Loucy (cell line): ENCODE measurements at regions not wholly inside any gene's neighbourhood (a gene's known extent, or its start where the extent isn't known, plus 50 kb on each side); places are given as distances from the start of the nearest gene placed in this dataset.

Source experiments
- H2AFZ ChIP-seq: fragments of 200-600 bp; sonication (generic); 2 replicates; pipeline ENCODE4 v1.6.0; 2016; ENCODE audit warnings: antibody characterized with exemption, mild to moderate bottlenecking, low read length, moderate library complexity
- H3F3A ChIP-seq: fragments of 200-600 bp; 2 replicates; pipeline ENCODE4 v1.6.0; 2016; ENCODE audit warnings: antibody characterized with exemption, low read depth, mild to moderate bottlenecking
- H3K27me3 ChIP-seq: fragments of 200-600 bp; sonication (generic); 2 replicates; pipeline ENCODE4 v1.6.1; 2014; ENCODE audit warnings: low read length, mild to moderate bottlenecking; ENCODE audit not compliant: insufficient read depth, poor library complexity, severe bottlenecking
- H3K36me3 ChIP-seq: fragments of 200-600 bp; sonication (generic); 2 replicates; pipeline ENCODE4 v1.6.1; 2016; ENCODE audit warnings: low read length; ENCODE audit not compliant: insufficient read depth
- H3K4me1 ChIP-seq: fragments of 200-600 bp; sonication (generic); 2 replicates; pipeline ENCODE4 v1.5.1; 2014; ENCODE audit warnings: low read length, mild to moderate bottlenecking; ENCODE audit not compliant: insufficient read depth, poor library complexity, severe bottlenecking
- H3K4me2 ChIP-seq: fragments of 200-600 bp; sonication (generic); 2 replicates; pipeline ENCODE4 v1.6.0; 2014; ENCODE audit warnings: antibody characterized with exemption, low read length, low read depth, mild to moderate bottlenecking; ENCODE audit not compliant: poor library complexity, severe bottlenecking
- H3K4me3 ChIP-seq: fragments of 200-600 bp; sonication (generic); 2 replicates; pipeline ENCODE4 v1.5.1; 2014; ENCODE audit warnings: low read length, mild to moderate bottlenecking, mixed read lengths; ENCODE audit not compliant: poor library complexity, severe bottlenecking
- H3K79me2 ChIP-seq: fragments of 200-600 bp; sonication (generic); 2 replicates; pipeline ENCODE4 v1.6.1; 2014; ENCODE audit warnings: low read length; ENCODE audit not compliant: insufficient read depth
- H3K9ac ChIP-seq: fragments of 200-600 bp; sonication (generic); 2 replicates; pipeline ENCODE4 v1.6.0; 2014; ENCODE audit warnings: mild to moderate bottlenecking, low read depth, low read length, moderate library complexity; ENCODE audit not compliant: poor library complexity, severe bottlenecking
- H3K9me2 ChIP-seq: fragments of 200-600 bp; sonication (generic); replicated peaks from 2 replicates; pipeline ENCODE4 v1.6.1; 2016; ENCODE audit warnings: low read depth, low read length, mixed read lengths
- H3K9me3 ChIP-seq: fragments of 200-600 bp; sonication (generic); 2 replicates; pipeline ENCODE4 v1.6.1; 2014; ENCODE audit warnings: mild to moderate bottlenecking, antibody characterized with exemption, low read length, low read depth; ENCODE audit not compliant: insufficient read depth
- H4K20me1 ChIP-seq: fragments of 200-600 bp; sonication (generic); 2 replicates; pipeline ENCODE4 v1.6.0; 2014; ENCODE audit warnings: antibody characterized with exemption, low read length, mild to moderate bottlenecking; ENCODE audit not compliant: insufficient read depth, poor library complexity, severe bottlenecking
- EZH2phosphoT487 ChIP-seq: fragments of 200-600 bp; IDR thresholded peaks from 2 replicates; pipeline ENCODE4 v1.6.1; 2018; ENCODE audit warnings: antibody characterized with exemption, mild to moderate bottlenecking, moderate library complexity, borderline replicate concordance
- TF ChIP-seq, protein P1 (sequence below): fragments of 200-600 bp; sonication (generic); conservative IDR thresholded peaks from 2 replicates; pipeline ENCODE4 v1.5.1; 2014; ENCODE audit warnings: mild to moderate bottlenecking, antibody characterized with exemption, low read length

- no peaks in the 10 kb centered on the region for H3K9me3 ChIP-seq
- TF ChIP-seq EZH2phosphoT487, result no peak
- TF ChIP-seq, protein P1, sequence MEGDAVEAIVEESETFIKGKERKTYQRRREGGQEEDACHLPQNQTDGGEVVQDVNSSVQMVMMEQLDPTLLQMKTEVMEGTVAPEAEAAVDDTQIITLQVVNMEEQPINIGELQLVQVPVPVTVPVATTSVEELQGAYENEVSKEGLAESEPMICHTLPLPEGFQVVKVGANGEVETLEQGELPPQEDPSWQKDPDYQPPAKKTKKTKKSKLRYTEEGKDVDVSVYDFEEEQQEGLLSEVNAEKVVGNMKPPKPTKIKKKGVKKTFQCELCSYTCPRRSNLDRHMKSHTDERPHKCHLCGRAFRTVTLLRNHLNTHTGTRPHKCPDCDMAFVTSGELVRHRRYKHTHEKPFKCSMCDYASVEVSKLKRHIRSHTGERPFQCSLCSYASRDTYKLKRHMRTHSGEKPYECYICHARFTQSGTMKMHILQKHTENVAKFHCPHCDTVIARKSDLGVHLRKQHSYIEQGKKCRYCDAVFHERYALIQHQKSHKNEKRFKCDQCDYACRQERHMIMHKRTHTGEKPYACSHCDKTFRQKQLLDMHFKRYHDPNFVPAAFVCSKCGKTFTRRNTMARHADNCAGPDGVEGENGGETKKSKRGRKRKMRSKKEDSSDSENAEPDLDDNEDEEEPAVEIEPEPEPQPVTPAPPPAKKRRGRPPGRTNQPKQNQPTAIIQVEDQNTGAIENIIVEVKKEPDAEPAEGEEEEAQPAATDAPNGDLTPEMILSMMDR, result no peak
- H2AFZ ChIP-seq, result no peak overlapping the region
- H3K27me3 ChIP-seq, result no peaks in the 10 kb centered on the region
- H4K20me1 ChIP-seq, result no peaks in the 10 kb centered on the region
- no peaks in the 10 kb centered on the region for H3F3A ChIP-seq
- no peak overlapping the region for H3K9ac ChIP-seq
- no peaks in the 10 kb centered on the region for H3K9me2 ChIP-seq
- no peak overlapping the region for H3K4me2 ChIP-seq
- no peaks in the 10 kb centered on the region for H3K79me2 ChIP-seq
- H3K4me1 ChIP-seq, result no peaks in the 10 kb centered on the region
- no peaks in the 10 kb centered on the region for H3K36me3 ChIP-seq
- no peak overlapping the region for H3K4me3 ChIP-seq
Observed at GRCh38 chr2:63710732-63711131, 122.0 kb downstream of the MDH1 start.

DNA sequence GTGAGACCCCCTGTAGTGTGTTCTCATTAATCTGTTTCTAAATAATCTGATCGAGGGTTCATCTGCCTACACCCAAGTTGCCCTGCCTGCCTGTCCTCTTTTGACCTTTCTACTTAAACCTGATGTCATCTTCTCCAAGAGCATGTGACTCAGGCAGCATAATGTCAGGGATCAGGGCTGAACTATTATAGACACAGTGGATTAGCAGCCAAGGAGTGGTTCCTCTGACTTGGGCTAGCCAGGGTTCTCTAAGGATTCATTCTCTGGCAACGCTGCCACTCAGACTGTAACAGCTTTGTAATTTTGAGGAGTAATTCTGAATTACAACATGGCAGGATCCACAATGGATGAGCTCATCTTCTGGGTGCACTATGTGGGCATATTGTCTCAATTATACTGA lies 124.0 kb downstream of the MDH1 start:
- H3K79me2 ChIP-seq, result no peaks in the 10 kb centered on the region
- H3K9me2 ChIP-seq, result no peaks in the 10 kb centered on the region
- no peaks in the 10 kb centered on the region for H4K20me1 ChIP-seq
- H3K4me1 ChIP-seq, result no peaks in the 10 kb centered on the region
- H3K36me3 ChIP-seq, result no peaks in the 10 kb centered on the region
- H2AFZ ChIP-seq, result no peak overlapping the region
- H3F3A ChIP-seq, result no peaks in the 10 kb centered on the region
- H3K4me3 ChIP-seq, result no peak overlapping the region
- no peaks in the 10 kb centered on the region for H3K9me3 ChIP-seq
- H3K27me3 ChIP-seq, result no peaks in the 10 kb centered on the region
- TF ChIP-seq EZH2phosphoT487, result no peak
- H3K4me2 ChIP-seq, result no peak overlapping the region
- no peak overlapping the region for H3K9ac ChIP-seq

DNA sequence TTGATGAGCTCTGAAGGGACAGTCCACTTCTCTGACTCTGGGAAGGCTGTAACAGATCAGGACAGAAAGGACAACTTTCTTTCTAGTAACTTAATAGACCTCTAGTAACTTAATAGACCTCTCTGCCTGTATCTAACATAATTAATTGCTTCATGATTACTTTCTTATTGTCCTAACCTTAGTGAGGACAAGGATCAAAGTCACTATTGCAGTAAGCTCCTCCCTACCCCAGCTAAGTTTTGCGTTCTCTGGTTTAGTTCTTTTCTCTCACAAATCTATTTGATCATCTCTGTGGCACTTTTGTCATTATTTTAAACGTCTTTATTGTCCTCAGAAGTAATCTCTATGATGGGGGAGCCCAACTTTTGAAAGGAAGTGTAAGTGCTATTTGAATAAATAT lies 125.5 kb upstream of the UGP2 start:
- no peaks in the 10 kb centered on the region for H3K9me2 ChIP-seq
- TF ChIP-seq, protein P1, result no peak
- H3K9ac ChIP-seq, result no peak overlapping the region
- H3F3A ChIP-seq, result no peaks in the 10 kb centered on the region
- no peaks in the 10 kb centered on the region for H3K79me2 ChIP-seq
- H3K4me2 ChIP-seq, result no peak overlapping the region
- no peak overlapping the region for H3K4me3 ChIP-seq
- no peaks in the 10 kb centered on the region for H3K4me1 ChIP-seq
- no peak overlapping the region for H2AFZ ChIP-seq
- no peaks in the 10 kb centered on the region for H3K36me3 ChIP-seq
- H3K27me3 ChIP-seq, result no peaks in the 10 kb centered on the region
- no peaks in the 10 kb centered on the region for H3K9me3 ChIP-seq
- no peaks in the 10 kb centered on the region for H4K20me1 ChIP-seq

- H3F3A ChIP-seq, result no peaks in the 10 kb centered on the region
- no peaks in the 10 kb centered on the region for H3K9me2 ChIP-seq
- H3K79me2 ChIP-seq, result no peaks in the 10 kb centered on the region
- H3K9ac ChIP-seq, result no peak overlapping the region
- H4K20me1 ChIP-seq, result no peaks in the 10 kb centered on the region
- no peak overlapping the region for H2AFZ ChIP-seq
- TF ChIP-seq, protein P1, result no peak
- no peak for TF ChIP-seq EZH2phosphoT487
- no peaks in the 10 kb centered on the region for H3K4me1 ChIP-seq
- no peak overlapping the region for H3K4me2 ChIP-seq
- H3K36me3 ChIP-seq, result no peaks in the 10 kb centered on the region
- no peak overlapping the region for H3K4me3 ChIP-seq
- no peaks in the 10 kb centered on the region for H3K27me3 ChIP-seq
- no peaks in the 10 kb centered on the region for H3K9me3 ChIP-seq
Observed at GRCh38 chr2:63719052-63719451, 122.6 kb upstream of the UGP2 start.
